ENCODE measurements at regions not wholly inside any gene's neighbourhood (a gene's known extent, or its start where the extent isn't known, plus 50 kb on each side); places are given as distances from the start of the nearest gene placed in this dataset.

- DNase-seq (ENCODE audit: low read depth) = no peak
- Mint-ChIP-seq H3K4me3 (ENCODE audit: unreplicated experiment) (no peak overlapping the region), H3K27ac (ENCODE audit: unreplicated experiment) (no peak overlapping the region), H3K4me1 (ENCODE audit: low read depth, unreplicated experiment) (no peaks in the 10 kb centered on the region), H3K36me3 (ENCODE audit: low read depth, unreplicated experiment) (no peaks in the 10 kb centered on the region), H3K9me3 (ENCODE audit: unreplicated experiment) (peaks cover 2% of the 10 kb centered on the region), H3K27me3 (ENCODE audit: low read depth, unreplicated experiment) (no peaks in the 10 kb centered on the region)
- Histone ChIP-seq H3K4me2 (ENCODE audit: low read length) (no peak overlapping the region), H4K20me1 (ENCODE audit: insufficient read depth, low read length) (no peaks in the 10 kb centered on the region), H3K36me3 (ENCODE audit: insufficient read depth, low read length) (no peaks in the 10 kb centered on the region), H3K9ac (ENCODE audit: low read length) (no peak overlapping the region), H3K9me3 (ENCODE audit: insufficient read depth, low read depth, low read length) (no peaks in the 10 kb centered on the region), H3K79me2 (ENCODE audit: insufficient read depth, low read length) (no peaks in the 10 kb centered on the region), H2AFZ (ENCODE audit: low read depth, low read length) (no peak overlapping the region), H3K4me3 (ENCODE audit: insufficient read depth, low read depth, low read length) (no peak overlapping the region), H3K27ac (ENCODE audit: low read depth, low read length) (no peak overlapping the region), H3K27me3 (ENCODE audit: insufficient read depth, low read length) (no peaks in the 10 kb centered on the region), H3K4me1 (ENCODE audit: insufficient read depth, low read length) (no peaks in the 10 kb centered on the region)
- TF ChIP-seq CTCF (IDR thresholded peaks at IDR 0.05; ENCODE audit: insufficient read depth, low read depth, low read length) (no peak), EZH2 (IDR thresholded peaks at IDR 0.05; ENCODE audit: insufficient read depth, low read length) (no peak)
- FAIRE-seq = no peak
These were observed 158.6 kb upstream of the SYT4 start for GRCh38 chr18:43435851-43436250.

GRCh38 chr18:43442131-43442530 lies 164.8 kb upstream of the SYT4 start:
- Mint-ChIP-seq H3K4me1 (ENCODE audit: low read depth, unreplicated experiment) (no peaks in the 10 kb centered on the region), H3K4me3 (ENCODE audit: unreplicated experiment) (no peak overlapping the region), H3K9me3 (ENCODE audit: unreplicated experiment) (peaks cover 2% of the 10 kb centered on the region), H3K36me3 (ENCODE audit: low read depth, unreplicated experiment) (no peaks in the 10 kb centered on the region), H3K27me3 (ENCODE audit: low read depth, unreplicated experiment) (no peaks in the 10 kb centered on the region), H3K27ac (ENCODE audit: unreplicated experiment) (no peak overlapping the region)
- H3K4me3 ChIP-seq (ENCODE audit: insufficient read depth, low read depth, low read length) = no peak overlapping the region
- H3K27me3 ChIP-seq (ENCODE audit: insufficient read depth, low read length) = no peaks in the 10 kb centered on the region
- no peaks in the 10 kb centered on the region for H3K79me2 ChIP-seq (ENCODE audit: insufficient read depth, low read length)
- H4K20me1 ChIP-seq (ENCODE audit: insufficient read depth, low read length) = no peaks in the 10 kb centered on the region
- no peaks in the 10 kb centered on the region for H3K4me1 ChIP-seq (ENCODE audit: insufficient read depth, low read length)
- H3K9ac ChIP-seq (ENCODE audit: low read length) = no peak overlapping the region
- FAIRE-seq (no peak), DNase-seq (ENCODE audit: low read depth) (no peak)
- H2AFZ ChIP-seq (ENCODE audit: low read depth, low read length) = no peak overlapping the region
- no peak overlapping the region for H3K27ac ChIP-seq (ENCODE audit: low read depth, low read length)
- H3K36me3 ChIP-seq (ENCODE audit: insufficient read depth, low read length) = no peaks in the 10 kb centered on the region
- H3K4me2 ChIP-seq (ENCODE audit: low read length) = no peak overlapping the region
- TF ChIP-seq CTCF (IDR thresholded peaks at IDR 0.05; ENCODE audit: insufficient read depth, low read depth, low read length) (no peak), EZH2 (IDR thresholded peaks at IDR 0.05; ENCODE audit: insufficient read depth, low read length) (no peak)
- no peaks in the 10 kb centered on the region for H3K9me3 ChIP-seq (ENCODE audit: insufficient read depth, low read depth, low read length)

- no peaks in the 10 kb centered on the region for H3K27me3 Mint-ChIP-seq (ENCODE audit: low read depth, unreplicated experiment)
- H3K4me1 Mint-ChIP-seq (ENCODE audit: low read depth, unreplicated experiment) = no peaks in the 10 kb centered on the region
- no peaks in the 10 kb centered on the region for H3K27me3 ChIP-seq (ENCODE audit: insufficient read depth, low read length)
These were observed 165.3 kb upstream of the SYT4 start for GRCh38 chr18:43442571-43442970.

More at GRCh38 chr18:43442571-43442970, 165.3 kb upstream of the SYT4 start:
- H3K27ac Mint-ChIP-seq (ENCODE audit: unreplicated experiment) = no peak overlapping the region
- Histone ChIP-seq H3K4me3 (ENCODE audit: insufficient read depth, low read depth, low read length) (no peak overlapping the region), H2AFZ (ENCODE audit: low read depth, low read length) (no peak overlapping the region), H3K9ac (ENCODE audit: low read length) (no peak overlapping the region), H4K20me1 (ENCODE audit: insufficient read depth, low read length) (no peaks in the 10 kb centered on the region), H3K79me2 (ENCODE audit: insufficient read depth, low read length) (no peaks in the 10 kb centered on the region), H3K4me2 (ENCODE audit: low read length) (no peak overlapping the region), H3K9me3 (ENCODE audit: insufficient read depth, low read depth, low read length) (no peaks in the 10 kb centered on the region), H3K4me1 (ENCODE audit: insufficient read depth, low read length) (no peaks in the 10 kb centered on the region), H3K27ac (ENCODE audit: low read depth, low read length) (no peak overlapping the region), H3K36me3 (ENCODE audit: insufficient read depth, low read length) (no peaks in the 10 kb centered on the region)
- TF ChIP-seq EZH2 (IDR thresholded peaks at IDR 0.05; ENCODE audit: insufficient read depth, low read length) (no peak), CTCF (IDR thresholded peaks at IDR 0.05; ENCODE audit: insufficient read depth, low read depth, low read length) (no peak)
- H3K4me3 Mint-ChIP-seq (ENCODE audit: unreplicated experiment) = no peak overlapping the region
- peaks cover 2% of the 10 kb centered on the region for H3K9me3 Mint-ChIP-seq (ENCODE audit: unreplicated experiment)
- no peak for DNase-seq (ENCODE audit: low read depth)
- no peak for FAIRE-seq
- H3K36me3 Mint-ChIP-seq (ENCODE audit: low read depth, unreplicated experiment) = no peaks in the 10 kb centered on the region
